Stomach (tissue), 4 donors: ENCODE measurements at regions not wholly inside any gene's neighbourhood (a gene's known extent, or its start where the extent isn't known, plus 50 kb on each side); places are given as distances from the start of the nearest gene placed in this dataset.

ENCODE experiments used
- EP300 ChIP-seq: sonication (generic); formaldehyde crosslinking; IDR thresholded peaks from one replicate; pipeline ENCODE4 v1.6.1; 2017; ENCODE audit warnings: antibody characterized with exemption
- TF ChIP-seq, protein P1 (sequence below), 7 experiments: fragments of 450-650 bp in 4 of 7; fragments of 200-600 bp in 3 of 7; sonication (generic) in 3 of 7; IDR thresholded peaks; one replicate each; pipeline ENCODE4 v1.5.1; 2016 to 2019; ENCODE audit warnings: antibody characterized with exemption in 7 of 7, control low read depth in 2 of 7, mild to moderate bottlenecking in 1 of 7

DNA sequence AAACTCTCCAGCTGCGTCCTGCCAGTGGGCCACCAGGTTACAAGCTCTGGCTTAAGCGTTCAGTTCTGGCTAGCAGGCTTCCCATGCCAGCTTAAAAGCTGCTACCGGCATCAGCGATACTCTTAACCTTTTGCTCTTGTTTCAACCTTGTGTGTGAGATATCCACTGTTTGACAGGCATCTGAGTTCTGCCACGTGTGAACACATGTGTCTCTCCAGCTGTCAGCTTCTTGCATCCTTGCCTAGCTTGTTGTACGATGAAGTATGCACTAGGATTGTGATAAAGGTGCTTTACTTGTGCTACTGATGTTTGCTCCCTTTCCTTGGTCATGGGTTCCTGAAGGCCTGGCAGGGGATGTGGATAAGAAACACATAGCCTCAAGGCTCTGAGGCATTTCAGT is 201.6 kb downstream of the PRDM2 start:
- TF ChIP-seq, protein P1, sequence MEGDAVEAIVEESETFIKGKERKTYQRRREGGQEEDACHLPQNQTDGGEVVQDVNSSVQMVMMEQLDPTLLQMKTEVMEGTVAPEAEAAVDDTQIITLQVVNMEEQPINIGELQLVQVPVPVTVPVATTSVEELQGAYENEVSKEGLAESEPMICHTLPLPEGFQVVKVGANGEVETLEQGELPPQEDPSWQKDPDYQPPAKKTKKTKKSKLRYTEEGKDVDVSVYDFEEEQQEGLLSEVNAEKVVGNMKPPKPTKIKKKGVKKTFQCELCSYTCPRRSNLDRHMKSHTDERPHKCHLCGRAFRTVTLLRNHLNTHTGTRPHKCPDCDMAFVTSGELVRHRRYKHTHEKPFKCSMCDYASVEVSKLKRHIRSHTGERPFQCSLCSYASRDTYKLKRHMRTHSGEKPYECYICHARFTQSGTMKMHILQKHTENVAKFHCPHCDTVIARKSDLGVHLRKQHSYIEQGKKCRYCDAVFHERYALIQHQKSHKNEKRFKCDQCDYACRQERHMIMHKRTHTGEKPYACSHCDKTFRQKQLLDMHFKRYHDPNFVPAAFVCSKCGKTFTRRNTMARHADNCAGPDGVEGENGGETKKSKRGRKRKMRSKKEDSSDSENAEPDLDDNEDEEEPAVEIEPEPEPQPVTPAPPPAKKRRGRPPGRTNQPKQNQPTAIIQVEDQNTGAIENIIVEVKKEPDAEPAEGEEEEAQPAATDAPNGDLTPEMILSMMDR (IDR thresholded peaks at IDR 0.05): no peak
- TF ChIP-seq EP300: no peak
